NCI-H446 (cell line): ENCODE measurements at regions not wholly inside any gene's neighbourhood (a gene's known extent, or its start where the extent isn't known, plus 50 kb on each side); places are given as distances from the start of the nearest gene placed in this dataset.

Source experiments
- DNase-seq, 2 experiments: peaks; one replicate each; lab custom pipeline; 2025; lab: John Stamatoyannopoulos, UW

DNA sequence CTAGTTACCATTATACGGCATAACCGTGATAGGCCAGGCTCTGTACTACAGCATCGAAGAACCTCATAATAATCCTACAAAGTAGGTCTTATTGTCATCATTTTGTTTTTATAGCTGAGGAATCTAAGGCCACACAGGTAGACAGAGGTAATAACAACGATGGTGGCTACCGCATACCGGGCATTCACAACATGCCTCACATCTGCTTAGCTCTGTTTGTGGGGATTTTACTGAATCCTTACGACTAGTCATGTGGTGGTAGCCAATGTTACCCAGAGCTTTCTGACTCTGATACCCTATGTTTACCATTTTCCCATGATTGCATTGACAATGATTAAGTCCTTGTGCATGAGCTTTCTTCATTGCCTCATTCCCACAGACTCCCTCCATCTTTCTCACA is 269.4 kb downstream of the TCF7L2 start:
- no peak for DNase-seq

DNA sequence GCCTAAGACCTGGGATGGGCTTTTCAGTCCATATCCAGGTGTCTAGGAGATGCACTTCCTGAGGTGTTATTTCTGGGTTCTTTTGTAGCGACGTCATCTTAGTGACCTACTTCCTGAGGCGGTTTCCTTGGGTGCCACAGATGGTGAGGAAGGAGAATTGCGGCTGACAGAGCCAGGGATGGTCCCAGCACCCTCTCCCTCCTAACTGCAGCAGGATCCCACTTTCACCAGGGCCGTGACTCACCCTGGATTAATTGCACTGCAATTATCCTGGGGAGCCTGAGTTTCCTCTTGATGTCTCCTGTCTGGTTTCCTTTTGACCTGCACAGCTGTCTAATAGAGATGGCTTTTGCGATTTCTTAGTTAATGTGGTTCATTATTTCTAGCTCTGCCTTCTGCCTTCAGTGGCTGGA is 271.7 kb downstream of the TCF7L2 start:
- DNase-seq: no peak

DNA sequence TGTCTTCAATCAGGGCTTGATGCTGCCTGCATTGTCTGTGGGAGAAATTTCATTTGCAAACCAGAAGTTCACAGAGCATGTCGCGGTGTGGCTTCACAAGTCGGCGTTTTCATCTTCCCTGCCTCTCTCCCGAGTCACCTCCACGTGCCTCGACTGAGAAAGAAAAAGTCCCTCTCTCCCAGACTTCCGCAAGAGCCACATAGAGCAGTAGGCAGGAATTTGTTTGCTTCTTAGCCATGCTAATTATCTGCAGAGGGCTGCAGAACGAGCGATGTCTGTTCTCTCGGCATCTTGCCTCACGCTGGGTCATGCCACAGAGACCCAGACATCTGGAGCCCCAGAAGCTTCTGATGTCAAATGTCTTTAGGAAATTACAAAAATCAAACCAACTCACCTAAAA is 272.2 kb downstream of the TCF7L2 start:
- no peak for DNase-seq

DNA sequence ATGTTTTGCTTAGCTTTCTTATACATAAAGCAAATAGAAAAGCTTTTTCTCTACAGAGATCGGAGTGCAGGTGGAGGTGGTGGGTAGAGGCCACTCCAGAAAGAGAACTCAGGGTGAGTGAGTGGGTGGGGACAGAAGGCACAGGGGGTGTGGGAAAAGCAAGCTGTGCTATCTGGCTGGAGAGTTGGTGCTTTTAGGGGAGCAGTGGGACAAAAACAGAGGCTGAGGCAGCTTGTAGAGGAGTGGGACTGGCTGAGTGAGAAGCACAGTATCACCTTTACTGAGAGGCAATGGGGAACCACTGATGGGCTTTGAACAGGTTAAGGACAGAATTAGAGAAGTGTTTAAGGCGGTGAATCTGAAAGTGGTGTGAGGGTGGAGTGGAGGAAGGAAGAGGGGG is 275.3 kb downstream of the TCF7L2 start:
- DNase-seq: no peak

DNA sequence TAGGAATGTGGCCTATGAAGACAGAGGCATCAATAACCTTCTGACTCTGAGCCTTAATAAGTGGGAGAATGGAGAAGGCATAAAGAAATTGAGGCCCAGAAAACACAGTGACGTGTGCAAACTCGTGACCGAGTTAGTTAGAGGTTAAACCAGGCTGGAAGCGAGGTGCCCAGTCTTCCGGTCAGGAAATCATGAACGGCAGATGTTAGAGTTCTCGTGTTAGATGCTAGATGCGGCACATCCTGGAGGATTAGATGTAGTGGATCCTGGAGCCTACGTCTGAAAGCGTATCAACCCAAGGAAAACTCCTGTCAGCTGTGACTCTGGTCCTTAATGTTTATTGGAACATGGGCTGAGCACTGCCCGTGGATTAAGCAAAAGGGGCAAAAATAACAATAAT is 275.9 kb downstream of the TCF7L2 start:
- DNase-seq: no peak

DNA sequence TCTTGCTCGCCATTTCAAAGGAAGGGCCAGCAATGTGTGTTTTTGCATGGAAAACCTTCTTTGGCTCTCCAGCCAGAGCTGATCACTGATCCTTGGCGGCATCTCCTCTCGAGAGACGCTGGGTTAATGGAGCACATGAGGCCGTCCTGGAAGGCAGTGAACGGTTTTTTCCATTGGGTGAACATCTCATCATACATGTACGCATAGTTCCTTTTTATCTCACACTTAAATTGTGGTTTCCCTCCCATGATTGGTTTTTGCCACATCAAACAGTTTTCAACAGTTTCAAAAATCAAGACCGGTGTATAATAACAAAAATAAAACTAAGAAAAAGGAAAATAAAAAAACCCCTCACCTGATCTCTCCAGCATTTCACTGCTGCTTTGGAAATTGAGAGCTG is 276.4 kb downstream of the TCF7L2 start:
- peak in 1 of 2 experiments; percentile 7 for DNase-seq

DNA sequence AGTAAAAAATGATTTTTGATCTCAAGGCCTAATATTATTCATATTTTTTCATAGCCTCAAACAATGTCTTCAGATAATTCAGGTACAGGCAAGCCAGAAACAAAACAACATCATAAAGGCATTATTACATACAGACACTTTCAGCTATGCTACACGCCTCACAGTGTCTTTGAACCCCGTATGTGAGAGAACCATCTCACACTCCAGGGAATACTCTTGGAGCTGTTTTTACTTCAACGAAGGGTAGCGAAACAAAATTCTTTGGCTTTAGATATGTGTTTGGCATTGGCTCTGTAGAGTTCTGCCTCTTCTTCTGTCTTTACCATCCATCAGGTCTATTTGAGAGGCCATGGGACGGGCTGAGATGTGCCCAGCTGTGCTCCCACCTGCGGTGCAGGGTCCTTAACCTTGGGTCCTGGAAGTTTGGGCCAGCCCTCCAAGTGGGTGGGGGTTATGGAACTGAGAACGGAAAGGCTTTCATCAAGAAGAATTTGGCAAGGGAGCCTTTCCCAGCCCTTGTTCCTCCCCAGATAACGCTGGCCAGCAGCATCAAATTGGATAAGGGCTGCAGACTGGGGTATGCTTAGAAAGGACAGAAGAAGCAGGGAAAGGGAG is 276.9 kb downstream of the TCF7L2 start:
- DNase-seq: no peak

DNA sequence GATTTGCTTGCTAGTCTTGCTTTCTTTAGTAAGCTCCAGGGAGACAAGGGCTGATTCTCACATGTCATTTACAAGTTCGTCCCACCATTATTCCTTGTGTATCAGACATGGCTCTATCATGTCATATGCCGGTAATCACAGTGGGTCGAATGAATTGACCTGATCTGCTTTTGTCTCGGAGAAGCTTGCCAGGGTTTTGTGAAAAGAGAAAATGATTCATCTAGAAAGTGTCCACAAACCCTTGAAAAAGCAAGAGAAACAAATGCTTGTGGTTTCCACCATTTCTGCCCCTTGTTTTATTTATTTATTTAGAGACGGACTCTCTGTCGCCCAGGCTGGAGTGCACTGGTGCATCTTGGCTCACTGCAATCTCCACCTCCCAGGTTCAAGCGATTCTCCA is 278.5 kb downstream of the TCF7L2 start:
- DNase-seq: no peak

DNA sequence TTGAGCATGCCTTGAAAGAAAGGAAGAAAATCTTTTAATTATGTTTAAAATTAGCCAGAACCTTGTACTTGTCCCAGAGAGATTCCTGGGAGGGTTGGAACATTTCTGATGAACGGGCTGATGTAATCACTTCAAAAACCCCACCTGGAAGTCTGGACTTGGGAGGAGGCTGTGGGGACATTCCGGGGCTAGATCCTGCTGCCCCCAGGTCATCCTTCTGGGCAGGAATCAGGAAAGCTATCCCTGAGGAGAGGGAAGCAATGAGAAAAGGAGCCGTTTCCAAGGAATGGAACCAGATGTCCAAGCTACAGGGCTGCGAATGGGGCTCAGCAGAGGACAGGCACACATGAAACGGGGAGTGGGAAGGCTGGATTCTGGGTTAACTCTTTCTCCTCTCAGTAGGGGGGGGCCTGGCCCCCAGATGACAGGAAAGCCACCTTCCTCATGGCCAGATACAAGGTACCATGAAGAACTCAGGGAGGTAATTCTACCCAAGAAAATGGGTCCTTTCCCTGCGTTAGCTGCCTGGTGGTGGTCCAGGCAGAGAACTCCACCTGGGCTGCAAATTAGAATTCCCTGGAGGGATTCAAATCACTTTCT is 280.1 kb downstream of the TCF7L2 start:
- no peak for DNase-seq

DNA sequence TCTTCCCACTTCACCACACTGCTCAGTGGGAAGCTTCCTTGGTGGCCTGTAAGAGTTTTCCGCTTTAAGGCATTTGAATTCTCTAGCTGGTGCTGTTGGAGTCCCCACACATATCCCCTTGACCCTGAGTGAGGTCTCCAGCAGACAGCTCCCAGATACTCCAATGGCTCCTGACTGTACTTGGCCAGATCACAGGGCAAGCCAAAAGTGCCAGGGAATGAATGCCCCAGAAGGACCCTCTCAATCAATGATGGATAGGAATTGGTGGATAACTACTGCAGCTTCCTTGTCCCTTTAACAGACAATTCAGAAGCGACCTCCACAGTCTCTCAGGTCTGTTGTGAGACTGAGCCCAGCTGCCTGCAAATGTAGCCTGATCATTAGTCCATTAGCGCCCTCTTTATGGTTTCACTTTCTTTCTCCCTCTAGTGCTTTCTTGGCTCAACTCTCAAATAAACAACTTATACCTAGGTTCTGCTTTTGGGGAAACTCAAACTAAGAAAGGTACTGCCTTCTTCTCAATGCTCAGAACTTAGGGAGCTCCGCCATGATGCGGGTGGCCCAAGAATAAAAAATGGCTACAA is 283.0 kb downstream of the TCF7L2 start:
- no peak for DNase-seq

DNA sequence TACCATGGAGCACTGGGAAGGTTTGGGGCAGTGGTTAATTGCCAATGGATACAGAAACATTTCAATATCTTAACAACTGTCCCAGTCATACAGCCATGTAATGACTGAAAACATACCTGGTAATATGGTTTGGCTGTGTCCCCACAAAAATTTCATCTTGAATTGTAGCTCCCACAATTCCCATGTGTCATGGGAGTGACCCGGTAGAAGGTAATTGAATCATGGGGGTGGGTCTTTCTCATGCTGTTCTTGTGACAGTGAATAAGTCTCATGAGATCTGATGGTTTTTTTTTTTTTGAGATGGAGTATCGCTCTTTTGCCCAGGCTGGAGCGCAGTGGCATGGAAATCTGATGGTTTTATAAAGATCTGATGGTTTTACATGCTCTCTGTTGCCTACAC is 284.4 kb downstream of the TCF7L2 start:
- no peak for DNase-seq

DNA sequence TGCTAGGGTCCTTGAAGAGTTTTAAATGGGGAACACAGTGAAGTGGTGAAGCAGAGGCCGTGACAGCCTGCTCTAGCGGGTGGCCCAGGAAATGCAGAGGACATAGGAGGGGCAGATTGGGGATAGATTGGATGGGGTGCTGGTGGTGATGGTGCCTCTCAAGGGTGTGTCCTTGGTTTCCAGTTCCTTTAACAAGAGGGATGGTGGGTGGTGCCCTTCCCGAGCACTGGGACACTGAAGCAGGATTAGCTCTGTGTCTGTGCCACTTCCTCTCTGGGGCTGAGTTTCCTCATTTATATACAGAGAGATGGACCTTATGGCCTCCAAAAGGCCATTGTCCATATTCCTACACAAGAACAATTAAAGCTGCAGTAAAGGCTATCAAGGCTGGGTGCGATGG is 285.5 kb downstream of the TCF7L2 start:
- DNase-seq: no peak

DNA sequence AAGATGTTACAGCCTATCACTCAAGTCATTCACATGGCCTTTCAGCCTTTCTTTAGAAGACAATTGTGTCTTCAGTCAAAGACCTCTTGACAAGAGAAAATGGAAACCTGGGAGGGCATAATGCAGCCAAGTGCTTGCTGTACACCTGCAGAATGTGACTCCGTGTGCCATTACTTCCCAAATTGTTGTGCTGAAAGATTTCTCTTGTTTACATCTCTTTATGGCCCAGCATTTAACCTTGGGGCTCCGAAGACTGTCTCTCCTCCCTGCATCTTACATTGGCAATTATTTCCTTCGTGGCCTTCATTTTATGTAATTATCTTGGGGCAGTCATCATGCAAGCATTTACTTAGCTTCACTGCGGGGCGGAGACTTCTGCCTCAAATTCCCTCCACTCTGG is 287.0 kb downstream of the TCF7L2 start:
- no peak for DNase-seq

DNA sequence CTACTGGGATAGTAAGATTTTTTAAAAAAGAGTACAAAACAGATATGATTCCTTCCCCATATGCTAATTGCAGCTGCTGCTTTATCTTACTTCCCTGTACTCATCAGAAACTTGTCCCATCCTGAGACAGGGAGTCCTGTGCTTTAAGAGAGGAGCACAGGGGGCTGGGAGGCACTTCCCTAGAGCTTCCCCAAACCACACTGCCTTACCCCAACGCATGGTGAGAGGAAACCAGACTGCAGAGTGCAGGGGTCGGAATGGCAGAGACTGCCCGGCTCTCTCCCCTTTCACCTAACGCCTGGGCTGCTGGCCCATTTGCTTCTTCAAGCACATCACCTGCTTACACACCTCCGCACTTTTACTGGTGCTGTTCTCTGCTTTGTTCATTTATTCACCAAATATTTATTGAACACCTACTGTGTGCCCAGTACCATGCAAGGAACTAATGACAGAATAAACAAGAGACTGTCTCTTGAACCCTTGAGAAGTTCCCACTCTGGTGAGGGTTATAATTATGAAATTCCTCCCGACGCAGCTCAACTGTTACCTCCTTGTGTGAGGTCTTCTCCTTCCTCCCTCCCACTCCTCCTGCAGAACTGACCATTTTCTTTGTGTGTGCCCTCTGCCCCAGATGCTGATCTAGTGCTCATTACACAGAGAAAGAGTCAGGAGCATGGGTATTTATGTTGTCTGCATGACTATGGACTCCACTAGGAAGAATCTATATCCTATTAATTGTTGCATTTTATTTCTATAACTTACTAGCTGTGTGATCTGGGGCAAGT is 289.7 kb downstream of the TCF7L2 start:
- DNase-seq: no peak

DNA sequence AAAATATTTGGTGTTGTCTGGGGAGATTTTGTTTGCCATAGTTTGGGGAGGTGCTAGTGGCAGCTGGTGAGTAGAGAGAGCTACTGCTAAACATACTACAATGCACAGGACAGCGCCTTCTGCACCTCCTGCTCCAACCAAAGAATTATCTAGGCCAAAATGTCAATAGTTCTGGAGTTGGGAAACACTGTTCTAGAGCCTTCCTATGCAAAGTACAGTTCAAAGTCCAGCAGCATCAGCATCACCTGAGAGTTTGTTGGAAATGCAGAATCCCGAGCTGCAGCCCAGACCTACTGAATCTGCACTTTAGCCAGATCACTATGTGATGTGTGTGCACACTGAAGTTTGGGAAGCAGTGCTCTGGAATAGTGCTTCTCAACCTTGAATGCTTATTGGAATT is 290.7 kb downstream of the TCF7L2 start:
- DNase-seq: no peak

DNA sequence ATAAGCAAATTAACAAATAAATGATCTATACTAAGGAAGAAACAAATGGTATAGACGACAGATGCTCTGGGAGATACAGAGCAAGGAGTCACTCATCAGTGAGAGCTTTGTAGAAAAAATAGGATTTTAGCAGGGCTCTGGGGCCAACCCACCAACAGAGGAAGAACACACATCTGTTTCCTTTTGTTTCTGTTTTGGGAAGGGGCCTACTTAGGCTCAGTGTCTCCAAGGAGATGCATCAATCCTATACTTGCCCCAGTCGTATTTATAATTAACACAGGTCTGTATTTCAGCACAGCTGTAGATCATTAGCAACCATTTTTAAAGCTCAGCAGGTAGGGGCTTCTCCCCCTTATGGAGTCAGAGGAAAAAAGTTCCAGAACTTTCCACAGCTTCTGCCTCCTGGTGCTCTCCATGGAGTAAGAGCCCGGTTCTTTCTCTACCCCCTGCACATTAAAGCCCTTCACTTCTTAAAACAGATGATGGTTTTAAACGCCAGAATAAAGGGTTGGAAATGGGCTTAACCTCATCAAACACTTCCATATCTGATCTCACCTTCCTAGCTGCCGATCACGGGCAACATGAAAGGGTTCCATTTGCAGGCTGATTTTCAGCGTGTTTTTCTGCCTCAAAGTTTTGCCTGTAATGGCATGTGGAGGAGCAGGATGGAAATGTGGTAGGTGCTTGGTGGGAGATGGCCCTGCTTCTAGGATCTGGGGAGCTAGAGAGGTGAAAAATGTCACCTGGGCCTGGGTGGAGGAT is 291.7 kb downstream of the TCF7L2 start:
- no peak for DNase-seq

DNA sequence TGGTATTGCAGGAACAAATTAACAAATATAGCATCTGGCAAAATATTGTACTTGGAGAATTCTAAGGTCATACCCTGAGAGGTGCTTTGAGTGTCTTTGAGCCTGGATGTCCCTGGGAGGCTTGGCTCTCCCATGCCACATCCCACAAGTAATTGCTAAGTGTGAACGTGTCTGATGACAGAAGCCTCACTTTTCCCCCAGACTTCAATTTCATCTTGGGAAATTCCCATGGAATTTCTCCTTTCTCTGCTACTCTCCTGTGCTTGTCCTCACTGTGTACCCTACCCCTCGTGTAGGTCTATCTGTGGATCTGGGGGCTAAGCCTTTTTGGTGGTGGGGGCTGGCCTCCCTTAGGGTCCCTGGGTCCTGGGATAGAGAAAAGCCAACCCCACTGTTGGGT is 293.3 kb downstream of the TCF7L2 start:
- DNase-seq: no peak

DNA sequence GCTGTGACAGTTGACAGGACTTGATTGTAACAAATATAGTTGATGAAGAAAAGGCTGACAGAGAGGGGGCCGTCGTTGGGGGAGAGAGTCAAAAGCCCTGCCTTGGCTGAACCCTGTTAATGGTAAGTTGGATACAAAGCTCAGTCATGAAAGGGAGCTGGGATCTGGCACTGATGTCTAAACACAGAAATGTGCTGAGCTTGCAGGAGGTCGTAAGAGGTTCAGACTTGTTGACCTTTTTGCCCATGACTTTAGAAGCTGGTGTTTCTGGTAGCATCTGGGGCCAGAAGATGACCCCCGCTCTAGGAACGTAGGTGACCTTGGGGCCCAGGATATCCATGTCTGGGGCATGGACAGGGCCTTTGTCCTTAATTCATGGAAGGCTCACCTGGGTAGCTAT is 294.7 kb downstream of the TCF7L2 start:
- DNase-seq: no peak

DNA sequence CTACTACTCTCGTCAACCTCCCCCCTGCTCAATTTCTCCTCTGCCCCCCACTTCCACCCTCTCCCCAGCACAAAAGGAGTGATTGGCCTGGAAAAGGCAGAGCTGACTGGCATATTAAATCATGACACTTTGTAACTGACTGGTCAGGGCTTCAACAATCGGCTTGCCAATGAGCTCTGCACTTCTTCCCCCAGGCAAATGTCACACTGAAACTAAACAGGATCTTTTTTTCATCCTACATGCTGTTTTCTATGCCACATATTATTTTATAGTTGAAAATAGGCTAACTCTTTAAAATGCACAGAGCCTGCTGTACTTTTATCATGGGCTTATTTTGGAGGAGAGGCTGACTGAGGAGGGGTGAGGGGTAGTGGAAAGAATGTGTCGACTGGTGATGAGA is 295.2 kb downstream of the TCF7L2 start:
- no peak for DNase-seq

DNA sequence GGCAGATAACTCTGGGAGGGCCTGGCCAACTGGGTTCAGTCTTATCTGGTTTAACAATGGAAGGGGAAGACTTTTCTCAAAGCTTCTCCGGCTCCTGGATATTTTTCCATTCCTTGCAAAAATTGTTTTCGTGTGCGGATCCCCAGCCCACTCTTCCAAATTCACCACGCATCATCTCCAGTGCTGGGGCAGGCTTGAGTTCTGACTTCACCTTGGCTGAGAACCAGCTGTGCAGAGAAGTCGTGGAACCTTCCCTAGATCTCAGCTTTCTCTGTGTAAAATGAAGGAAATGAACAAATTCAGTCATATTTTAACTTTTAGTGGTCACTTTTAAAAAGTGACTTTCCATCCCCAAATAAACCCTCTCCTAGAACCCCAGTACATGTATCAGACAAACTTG is 297.0 kb downstream of the TCF7L2 start:
- no peak for DNase-seq

DNA sequence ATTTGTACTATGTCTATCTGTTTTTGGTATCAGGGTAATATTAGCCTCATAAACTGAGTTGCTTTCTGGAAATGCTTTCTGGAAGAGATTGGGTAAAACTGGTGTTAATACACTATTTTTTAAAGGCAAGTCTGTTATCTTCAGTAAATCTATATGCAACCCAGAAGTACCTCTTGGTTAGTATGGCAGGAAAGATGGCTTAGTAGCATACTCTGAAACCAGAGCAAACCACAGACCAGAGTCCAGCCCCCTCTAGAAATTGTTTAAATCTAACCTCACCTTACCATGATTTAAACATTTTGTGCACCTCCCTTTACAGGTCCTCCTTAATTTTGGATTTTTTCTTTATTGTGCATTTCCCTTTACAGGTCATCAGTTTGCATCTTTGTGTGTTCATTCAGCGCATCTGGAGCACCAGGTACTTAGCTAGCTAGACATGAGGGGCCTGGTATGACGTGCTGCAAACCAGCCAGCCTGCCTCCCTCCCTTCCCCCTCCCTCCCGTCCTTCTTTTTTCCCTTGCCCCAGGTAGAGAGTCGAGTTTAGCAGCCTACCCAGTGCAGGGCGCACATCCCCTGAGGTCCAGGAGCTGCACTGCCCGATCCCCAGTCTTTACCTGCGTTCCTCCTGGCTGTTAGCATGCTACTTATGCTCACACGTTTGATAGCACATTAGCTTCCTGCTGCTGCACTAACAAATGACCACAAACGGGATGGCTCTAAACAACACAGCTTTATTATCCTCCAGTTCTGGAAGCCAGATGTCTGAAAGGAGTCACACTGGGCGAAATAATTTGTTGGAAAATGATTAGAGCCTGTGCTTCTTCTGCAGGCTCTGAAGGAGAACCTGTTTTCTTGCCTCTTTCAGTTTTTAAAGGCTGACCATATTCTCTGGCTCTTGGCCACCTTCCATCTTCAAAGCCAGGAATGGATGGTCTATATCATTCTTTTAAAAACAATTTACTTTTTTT is 299.9 kb upstream of the HABP2 start:
- DNase-seq: no peak
